Calu3 (cell line): ENCODE measurements at regions not wholly inside any gene's neighbourhood (a gene's known extent, or its start where the extent isn't known, plus 50 kb on each side); places are given as distances from the start of the nearest gene placed in this dataset.

Source experiments
- BruUV-seq: library from RNA; stranded (reverse); fragments of 400-500 nt; replicated peaks from 2 replicates; lab custom pipeline; 2021; lab: Mats Ljungman, UMichigan
- CTCF ChIA-PET: fragments of 300-600 bp; sonication (Branson Sonifier 250); formaldehyde crosslinking; loops from one replicate; lab custom pipeline; 2022; ENCODE audit warnings: antibody characterized with exemption; lab: Charles Lee
- DNase-seq: peaks from one replicate; pipeline ENCODE4 v3.0.0; 2022
- H3K27ac Mint-ChIP-seq: one replicate; pipeline ENCODE4 v1.8.0; 2022; ENCODE audit warnings: mixed read lengths; ENCODE audit not compliant: unreplicated experiment
- H3K27me3 Mint-ChIP-seq: one replicate; pipeline ENCODE4 v1.8.0; 2022; ENCODE audit warnings: mixed read lengths; ENCODE audit not compliant: unreplicated experiment
- H3K36me3 Mint-ChIP-seq: one replicate; pipeline ENCODE4 v1.8.0; 2022; ENCODE audit warnings: mild to moderate bottlenecking, moderate library complexity, mixed read lengths; ENCODE audit not compliant: insufficient read depth, unreplicated experiment
- H3K4me1 Mint-ChIP-seq: one replicate; pipeline ENCODE4 v1.8.0; 2022; ENCODE audit warnings: mild to moderate bottlenecking, low read depth, mixed read lengths; ENCODE audit not compliant: unreplicated experiment
- H3K4me3 Mint-ChIP-seq: one replicate; pipeline ENCODE4 v1.8.0; 2022; ENCODE audit warnings: mild to moderate bottlenecking, low read depth, moderate library complexity, mixed read lengths; ENCODE audit not compliant: unreplicated experiment
- H3K9me3 Mint-ChIP-seq: one replicate; pipeline ENCODE4 v1.8.0; 2022; ENCODE audit warnings: low read depth, mixed read lengths; ENCODE audit not compliant: unreplicated experiment
- CTCF ChIP-seq: fragments of 200-600 bp; IDR thresholded peaks from one replicate; pipeline ENCODE4 v1.8.0; 2022; ENCODE audit warnings: antibody characterized with exemption; ENCODE audit not compliant: unreplicated experiment
- intact Hi-C: fragments of 100-400 bp; cut with micrococcal nuclease; formaldehyde crosslinking; loops from one replicate; pipeline ENCODE4 v1.10.0; 2022; ENCODE audit not compliant: unreplicated experiment

- TF ChIP-seq CTCF: no peak
- no peak overlapping the region for H3K27ac Mint-ChIP-seq
- CTCF ChIA-PET: no interaction called here
- H3K4me3 Mint-ChIP-seq: no peak overlapping the region
- no peak for DNase-seq
- no peaks in the 10 kb centered on the region for H3K27me3 Mint-ChIP-seq
- no peaks in the 10 kb centered on the region for H3K36me3 Mint-ChIP-seq
- intact Hi-C loops: no loop called here
- H3K4me1 Mint-ChIP-seq: no peaks in the 10 kb centered on the region
- BruUV-seq: no TSS peak
- H3K9me3 Mint-ChIP-seq: peaks cover 3% of the 10 kb centered on the region
These were observed 613.2 kb upstream of the SLITRK5 start for GRCh38 chr13:87057807-87058520.

- H3K36me3 Mint-ChIP-seq: no peaks in the 10 kb centered on the region
- H3K4me1 Mint-ChIP-seq: no peaks in the 10 kb centered on the region
- H3K4me3 Mint-ChIP-seq: no peak overlapping the region
- CTCF ChIA-PET: no interaction called here
- DNase-seq: no peak
- TF ChIP-seq CTCF: no peak
- intact Hi-C loops: no loop called here
- H3K27me3 Mint-ChIP-seq: no peaks in the 10 kb centered on the region
- BruUV-seq: no TSS peak
- H3K27ac Mint-ChIP-seq: no peak overlapping the region
- H3K9me3 Mint-ChIP-seq: no peaks in the 10 kb centered on the region
These were observed 612.3 kb upstream of the SLITRK5 start for GRCh38 chr13:87058786-87059329.

- CTCF ChIA-PET: no interaction called here
- no TSS peak for BruUV-seq
- Mint-ChIP-seq H3K4me3 (no peak overlapping the region), H3K27ac (no peak overlapping the region), H3K27me3 (no peaks in the 10 kb centered on the region), H3K9me3 (peaks cover 2% of the 10 kb centered on the region), H3K4me1 (no peaks in the 10 kb centered on the region), H3K36me3 (no peaks in the 10 kb centered on the region)
- intact Hi-C loops: no loop called here
- TF ChIP-seq CTCF: no peak
- no peak for DNase-seq
These were observed 592.0 kb upstream of the SLITRK5 start for GRCh38 chr13:87078947-87079795.

GRCh38 chr13:87080100-87080779 is 590.9 kb upstream of the SLITRK5 start:
- Mint-ChIP-seq H3K27ac (no peak overlapping the region), H3K4me3 (no peak overlapping the region)
- BruUV-seq: no TSS peak

More at GRCh38 chr13:87080100-87080779, 590.9 kb upstream of the SLITRK5 start:
- H3K36me3 Mint-ChIP-seq: no peaks in the 10 kb centered on the region
- H3K27me3 Mint-ChIP-seq: no peaks in the 10 kb centered on the region
- peaks cover 2% of the 10 kb centered on the region for H3K9me3 Mint-ChIP-seq
- intact Hi-C loops: no loop called here
- CTCF ChIA-PET: no interaction called here
- DNase-seq: no peak
- H3K4me1 Mint-ChIP-seq: no peaks in the 10 kb centered on the region
- TF ChIP-seq CTCF: no peak
